Activated naive CD4-positive, alpha-beta T cell treated with anti-CD3 and anti-CD28 coated beads, Interleukin-2, amount 10 ng/mL, durations not matched to agents 7 days and 5 days (primary cell): ENCODE measurements at regions not wholly inside any gene's neighbourhood (a gene's known extent, or its start where the extent isn't known, plus 50 kb on each side); places are given as distances from the start of the nearest gene placed in this dataset.

ENCODE experiments used
- CTCF ChIA-PET: fragments of 350-600 bp; sonication (Branson Sonifier 250); formaldehyde crosslinking; loops from one replicate; lab custom pipeline; 2021; ENCODE audit warnings: antibody characterized with exemption; lab: Charles Lee
- DNase-seq: peaks from one replicate; pipeline ENCODE4 v3.0.0-alpha.2; 2020
- H3K27ac Mint-ChIP-seq: one replicate; pipeline ENCODE4 v1.8.0; 2021; ENCODE audit warnings: mild to moderate bottlenecking, moderate library complexity, mixed read lengths
- H3K27me3 Mint-ChIP-seq: one replicate; pipeline ENCODE4 v1.8.0; 2021; ENCODE audit warnings: mild to moderate bottlenecking, mixed read lengths
- H3K36me3 Mint-ChIP-seq: one replicate; pipeline ENCODE4 v1.8.0; 2021; ENCODE audit warnings: mixed read lengths
- H3K4me1 Mint-ChIP-seq: one replicate; pipeline ENCODE4 v1.8.0; 2021; ENCODE audit warnings: mixed read lengths
- H3K4me3 Mint-ChIP-seq: one replicate; pipeline ENCODE4 v1.8.0; 2021; ENCODE audit warnings: mild to moderate bottlenecking, moderate library complexity, mixed read lengths
- H3K9me3 Mint-ChIP-seq: one replicate; pipeline ENCODE4 v1.8.0; 2021; ENCODE audit warnings: mixed read lengths

GRCh38 chr10:78260680-78261079 lies 227.0 kb downstream of the RPS24 start:
- H3K36me3 Mint-ChIP-seq, result no peaks in the 10 kb centered on the region

GRCh38 chr10:78261291-78261690 lies 227.6 kb downstream of the RPS24 start:
- Mint-ChIP-seq H3K27ac (no peak overlapping the region), H3K36me3 (no peaks in the 10 kb centered on the region), H3K27me3 (peaks cover 20% of the 10 kb centered on the region), H3K4me1 (no peaks in the 10 kb centered on the region), H3K9me3 (no peaks in the 10 kb centered on the region), H3K4me3 (no peak overlapping the region)
- CTCF ChIA-PET, result no interaction called here
- DNase-seq, result no peak

More at GRCh38 chr10:78260680-78261079, 227.0 kb downstream of the RPS24 start:
- CTCF ChIA-PET, result interaction anchor here (0.7 to 0.9 kb wide), 2 partner anchors 10 to 19 kb away, joined by 3 read pairs; no protein-coding TSS in a partner anchor
- no peak overlapping the region for H3K27ac Mint-ChIP-seq
- H3K9me3 Mint-ChIP-seq, result no peaks in the 10 kb centered on the region
- DNase-seq, result no peak
- H3K27me3 Mint-ChIP-seq, result peaks cover 17% of the 10 kb centered on the region
- no peak overlapping the region for H3K4me3 Mint-ChIP-seq
- no peaks in the 10 kb centered on the region for H3K4me1 Mint-ChIP-seq

GRCh38 chr10:78262860-78263259 lies 229.2 kb downstream of the RPS24 start:
- Mint-ChIP-seq H3K4me3 (no peak overlapping the region), H3K27ac (no peak overlapping the region), H3K4me1 (no peaks in the 10 kb centered on the region), H3K27me3 (peaks cover 25% of the 10 kb centered on the region), H3K36me3 (no peaks in the 10 kb centered on the region), H3K9me3 (no peaks in the 10 kb centered on the region)
- CTCF ChIA-PET, result no interaction called here
- DNase-seq, result no peak

- H3K4me3 Mint-ChIP-seq, result no peak overlapping the region
- no peak overlapping the region for H3K27ac Mint-ChIP-seq
- no peaks in the 10 kb centered on the region for H3K36me3 Mint-ChIP-seq
- H3K27me3 Mint-ChIP-seq, result peaks cover 24% of the 10 kb centered on the region
- no peak for DNase-seq
- CTCF ChIA-PET, result interaction anchor here (0.8 kb wide), 1 partner anchor 216 kb away, joined by 3 read pairs; no protein-coding TSS in a partner anchor
- no peaks in the 10 kb centered on the region for H3K4me1 Mint-ChIP-seq
- no peaks in the 10 kb centered on the region for H3K9me3 Mint-ChIP-seq
These were observed 229.9 kb downstream of the RPS24 start for GRCh38 chr10:78263521-78263988.

- Mint-ChIP-seq H3K36me3 (no peaks in the 10 kb centered on the region), H3K9me3 (no peaks in the 10 kb centered on the region), H3K27me3 (peaks cover 20% of the 10 kb centered on the region), H3K27ac (no peak overlapping the region), H3K4me1 (no peaks in the 10 kb centered on the region), H3K4me3 (no peak overlapping the region)
- CTCF ChIA-PET, result interaction anchor here (0.8 kb wide), 1 partner anchor 217 kb away, joined by 3 read pairs; no protein-coding TSS in a partner anchor
- no peak for DNase-seq
These were observed 230.7 kb downstream of the RPS24 start for GRCh38 chr10:78264361-78264760.

- H3K9me3 Mint-ChIP-seq, result no peaks in the 10 kb centered on the region
- no peak overlapping the region for H3K27ac Mint-ChIP-seq
- CTCF ChIA-PET, result no interaction called here
These were observed 233.2 kb downstream of the RPS24 start for GRCh38 chr10:78266741-78267469.

GRCh38 chr10:78267598-78267997 lies 233.9 kb downstream of the RPS24 start:
- Mint-ChIP-seq H3K4me3 (no peak overlapping the region), H3K9me3 (no peaks in the 10 kb centered on the region), H3K36me3 (no peaks in the 10 kb centered on the region), H3K4me1 (no peaks in the 10 kb centered on the region), H3K27me3 (peaks cover 15% of the 10 kb centered on the region), H3K27ac (no peak overlapping the region)
- CTCF ChIA-PET, result no interaction called here
- DNase-seq, result no peak

More at GRCh38 chr10:78266741-78267469, 233.2 kb downstream of the RPS24 start:
- Mint-ChIP-seq H3K4me3 (no peak overlapping the region), H3K4me1 (no peaks in the 10 kb centered on the region), H3K27me3 (peaks cover 15% of the 10 kb centered on the region), H3K36me3 (no peaks in the 10 kb centered on the region)
- DNase-seq, result no peak

- CTCF ChIA-PET, result no interaction called here
These were observed 235.4 kb downstream of the RPS24 start for GRCh38 chr10:78269060-78269459.

GRCh38 chr10:78272329-78272728 lies 238.7 kb downstream of the RPS24 start:
- Mint-ChIP-seq H3K27me3 (peaks cover 14% of the 10 kb centered on the region), H3K4me3 (no peak overlapping the region), H3K36me3 (no peaks in the 10 kb centered on the region), H3K4me1 (no peaks in the 10 kb centered on the region), H3K27ac (no peak overlapping the region), H3K9me3 (no peaks in the 10 kb centered on the region)
- CTCF ChIA-PET, result no interaction called here
- DNase-seq, result no peak

More at GRCh38 chr10:78269060-78269459, 235.4 kb downstream of the RPS24 start:
- Mint-ChIP-seq H3K4me1 (no peaks in the 10 kb centered on the region), H3K4me3 (no peak overlapping the region), H3K27ac (no peak overlapping the region), H3K9me3 (no peaks in the 10 kb centered on the region), H3K36me3 (no peaks in the 10 kb centered on the region), H3K27me3 (peaks cover 20% of the 10 kb centered on the region)
- no peak for DNase-seq

- CTCF ChIA-PET, result no interaction called here
- Mint-ChIP-seq H3K4me3 (no peak overlapping the region), H3K4me1 (no peaks in the 10 kb centered on the region)
These were observed 240.8 kb downstream of the RPS24 start for GRCh38 chr10:78274491-78274890.

GRCh38 chr10:78276139-78276538 lies 242.5 kb downstream of the RPS24 start:
- CTCF ChIA-PET, result no interaction called here
- no peaks in the 10 kb centered on the region for H3K9me3 Mint-ChIP-seq
- no peak for DNase-seq
- peaks cover 5% of the 10 kb centered on the region for H3K27me3 Mint-ChIP-seq
- no peaks in the 10 kb centered on the region for H3K4me1 Mint-ChIP-seq
- H3K36me3 Mint-ChIP-seq, result no peaks in the 10 kb centered on the region
- no peak overlapping the region for H3K27ac Mint-ChIP-seq
- no peak overlapping the region for H3K4me3 Mint-ChIP-seq

More at GRCh38 chr10:78274491-78274890, 240.8 kb downstream of the RPS24 start:
- peaks cover 10% of the 10 kb centered on the region for H3K27me3 Mint-ChIP-seq
- H3K27ac Mint-ChIP-seq, result no peak overlapping the region
- no peak for DNase-seq
- H3K36me3 Mint-ChIP-seq, result no peaks in the 10 kb centered on the region
- H3K9me3 Mint-ChIP-seq, result no peaks in the 10 kb centered on the region

- H3K27ac Mint-ChIP-seq, result no peak overlapping the region
- no peaks in the 10 kb centered on the region for H3K9me3 Mint-ChIP-seq
- H3K36me3 Mint-ChIP-seq, result no peaks in the 10 kb centered on the region
- no peak overlapping the region for H3K4me3 Mint-ChIP-seq
- no peaks in the 10 kb centered on the region for H3K4me1 Mint-ChIP-seq
- CTCF ChIA-PET, result no interaction called here
- DNase-seq, result no peak
- peaks cover 11% of the 10 kb centered on the region for H3K27me3 Mint-ChIP-seq
These were observed 243.8 kb downstream of the RPS24 start for GRCh38 chr10:78277314-78278057.

GRCh38 chr10:78278058-78278404 lies 244.4 kb downstream of the RPS24 start:
- H3K27ac Mint-ChIP-seq, result no peak overlapping the region
- H3K27me3 Mint-ChIP-seq, result peaks cover 7% of the 10 kb centered on the region
- no peak overlapping the region for H3K4me3 Mint-ChIP-seq
- DNase-seq, result no peak
- CTCF ChIA-PET, result no interaction called here
- H3K4me1 Mint-ChIP-seq, result no peaks in the 10 kb centered on the region
- H3K36me3 Mint-ChIP-seq, result no peaks in the 10 kb centered on the region
- H3K9me3 Mint-ChIP-seq, result no peaks in the 10 kb centered on the region

- no peak for DNase-seq
- CTCF ChIA-PET, result no interaction called here
- Mint-ChIP-seq H3K9me3 (no peaks in the 10 kb centered on the region), H3K27ac (no peak overlapping the region), H3K4me1 (no peaks in the 10 kb centered on the region), H3K27me3 (peaks cover 5% of the 10 kb centered on the region), H3K4me3 (no peak overlapping the region), H3K36me3 (no peaks in the 10 kb centered on the region)
These were observed 246.1 kb downstream of the RPS24 start for GRCh38 chr10:78279756-78280155.
